Activated CD8-positive, alpha-beta T cell treated with anti-CD3 and anti-CD28 coated beads, Interleukin-2, amount 10 ng/mL, durations not matched to agents 7 days and 5 days (primary cell): ENCODE measurements at regions not wholly inside any gene's neighbourhood (a gene's known extent, or its start where the extent isn't known, plus 50 kb on each side); places are given as distances from the start of the nearest gene placed in this dataset.

Experiments used
- ATAC-seq: fragments of 150-1000 bp; cut with Tn5 transposase; one replicate; pipeline ENCODE4 v1.10.0; 2021; ENCODE audit warnings: moderate library complexity
- CTCF ChIA-PET: fragments of 350-600 bp; sonication (Branson Sonifier 250); formaldehyde crosslinking; loops from one replicate; lab custom pipeline; 2021; ENCODE audit warnings: antibody characterized with exemption; lab: Charles Lee
- POLR2A ChIA-PET: fragments of 350-600 bp; sonication (Branson Sonifier 250); formaldehyde crosslinking; loops from one replicate; lab custom pipeline; 2021; ENCODE audit warnings: antibody characterized with exemption; lab: Charles Lee
- DNase-seq: peaks from one replicate; pipeline ENCODE4 v3.0.0-alpha.2; 2020
- H3K27ac Mint-ChIP-seq: one replicate; pipeline ENCODE4 v1.8.0; 2021; ENCODE audit warnings: mild to moderate bottlenecking, mixed read lengths
- H3K27me3 Mint-ChIP-seq: one replicate; pipeline ENCODE4 v1.8.0; 2021; ENCODE audit warnings: low read depth, mixed read lengths
- H3K36me3 Mint-ChIP-seq: one replicate; pipeline ENCODE4 v1.8.0; 2021; ENCODE audit warnings: low read depth, mixed read lengths
- H3K4me1 Mint-ChIP-seq: one replicate; pipeline ENCODE4 v1.8.0; 2021; ENCODE audit warnings: low read depth, mixed read lengths
- H3K4me3 Mint-ChIP-seq: one replicate; pipeline ENCODE4 v1.8.0; 2021; ENCODE audit warnings: mild to moderate bottlenecking, mixed read lengths
- H3K9me3 Mint-ChIP-seq: one replicate; pipeline ENCODE4 v1.8.0; 2022; ENCODE audit warnings: mixed read lengths; ENCODE audit not compliant: insufficient read depth

GRCh38 chr18:68519336-68519735 lies 195.6 kb downstream of the TMX3 start:
- Mint-ChIP-seq H3K27ac (no peak overlapping the region), H3K9me3 (no peaks in the 10 kb centered on the region), H3K4me3 (no peak overlapping the region), H3K4me1 (no peaks in the 10 kb centered on the region), H3K27me3 (no peaks in the 10 kb centered on the region), H3K36me3 (no peaks in the 10 kb centered on the region)
- DNase-seq (no peak), ATAC-seq (no peak)
- POLR2A ChIA-PET = no interaction called here
- CTCF ChIA-PET = no interaction called here

- no peak overlapping the region for H3K27ac Mint-ChIP-seq
- POLR2A ChIA-PET = no interaction called here
- no peaks in the 10 kb centered on the region for H3K4me1 Mint-ChIP-seq
- no peak for ATAC-seq
- DNase-seq = no peak
- no peak overlapping the region for H3K4me3 Mint-ChIP-seq
- H3K9me3 Mint-ChIP-seq = no peaks in the 10 kb centered on the region
- H3K27me3 Mint-ChIP-seq = no peaks in the 10 kb centered on the region
- H3K36me3 Mint-ChIP-seq = no peaks in the 10 kb centered on the region
- CTCF ChIA-PET = no interaction called here
Observed at GRCh38 chr18:68509902-68510301, 205.0 kb downstream of the TMX3 start.

GRCh38 chr18:68507781-68508180 lies 207.1 kb downstream of the TMX3 start:
- Mint-ChIP-seq H3K4me1 (no peaks in the 10 kb centered on the region), H3K36me3 (no peaks in the 10 kb centered on the region), H3K9me3 (no peaks in the 10 kb centered on the region), H3K4me3 (no peak overlapping the region), H3K27me3 (no peaks in the 10 kb centered on the region), H3K27ac (no peak overlapping the region)
- CTCF ChIA-PET = no interaction called here
- POLR2A ChIA-PET = no interaction called here
- DNase-seq = no peak
- ATAC-seq = no peak

GRCh38 chr18:68505178-68505574 lies 209.7 kb downstream of the TMX3 start:
- ChIA-PET CTCF (no interaction called here), POLR2A (no interaction called here)
- DNase-seq (no peak), ATAC-seq (no peak)
- Mint-ChIP-seq H3K27me3 (no peaks in the 10 kb centered on the region), H3K9me3 (no peaks in the 10 kb centered on the region), H3K27ac (no peak overlapping the region), H3K4me3 (no peak overlapping the region), H3K4me1 (no peaks in the 10 kb centered on the region), H3K36me3 (no peaks in the 10 kb centered on the region)

GRCh38 chr18:68504441-68505177 lies 210.3 kb downstream of the TMX3 start:
- no peaks in the 10 kb centered on the region for H3K27me3 Mint-ChIP-seq

GRCh38 chr18:68500556-68500955 lies 214.4 kb downstream of the TMX3 start:
- POLR2A ChIA-PET = no interaction called here
- no peaks in the 10 kb centered on the region for H3K4me1 Mint-ChIP-seq
- ATAC-seq = no peak
- no peaks in the 10 kb centered on the region for H3K27me3 Mint-ChIP-seq
- no peaks in the 10 kb centered on the region for H3K36me3 Mint-ChIP-seq
- CTCF ChIA-PET = no interaction called here
- H3K9me3 Mint-ChIP-seq = no peaks in the 10 kb centered on the region
- H3K27ac Mint-ChIP-seq = no peak overlapping the region
- H3K4me3 Mint-ChIP-seq = no peak overlapping the region
- DNase-seq = no peak

More at GRCh38 chr18:68504441-68505177, 210.3 kb downstream of the TMX3 start:
- H3K4me1 Mint-ChIP-seq = no peaks in the 10 kb centered on the region
- ChIA-PET CTCF (no interaction called here), POLR2A (no interaction called here)
- no peaks in the 10 kb centered on the region for H3K36me3 Mint-ChIP-seq
- DNase-seq (no peak), ATAC-seq (no peak)
- no peak overlapping the region for H3K27ac Mint-ChIP-seq
- H3K9me3 Mint-ChIP-seq = no peaks in the 10 kb centered on the region
- H3K4me3 Mint-ChIP-seq = no peak overlapping the region

GRCh38 chr18:68499141-68499540 lies 215.8 kb downstream of the TMX3 start:
- ChIA-PET POLR2A (no interaction called here), CTCF (no interaction called here)
- no peak overlapping the region for H3K27ac Mint-ChIP-seq
- no peak for ATAC-seq
- no peak overlapping the region for H3K4me3 Mint-ChIP-seq
- H3K27me3 Mint-ChIP-seq = no peaks in the 10 kb centered on the region
- H3K4me1 Mint-ChIP-seq = no peaks in the 10 kb centered on the region
- no peaks in the 10 kb centered on the region for H3K9me3 Mint-ChIP-seq
- no peaks in the 10 kb centered on the region for H3K36me3 Mint-ChIP-seq
- DNase-seq = no peak

- Mint-ChIP-seq H3K36me3 (no peaks in the 10 kb centered on the region), H3K27ac (no peak overlapping the region), H3K9me3 (no peaks in the 10 kb centered on the region), H3K4me3 (no peak overlapping the region), H3K27me3 (no peaks in the 10 kb centered on the region), H3K4me1 (no peaks in the 10 kb centered on the region)
- ATAC-seq = no peak
- CTCF ChIA-PET = no interaction called here
- POLR2A ChIA-PET = no interaction called here
- no peak for DNase-seq
Observed at GRCh38 chr18:68498636-68499035, 216.3 kb downstream of the TMX3 start.

- ATAC-seq = no peak
- CTCF ChIA-PET = no interaction called here
- H3K4me3 Mint-ChIP-seq = no peak overlapping the region
Observed at GRCh38 chr18:68498185-68498584, 216.7 kb downstream of the TMX3 start.

GRCh38 chr18:68494802-68495581 lies 219.9 kb downstream of the TMX3 start:
- Mint-ChIP-seq H3K9me3 (no peaks in the 10 kb centered on the region), H3K27ac (no peak overlapping the region), H3K36me3 (no peaks in the 10 kb centered on the region), H3K4me3 (no peak overlapping the region), H3K4me1 (no peaks in the 10 kb centered on the region), H3K27me3 (no peaks in the 10 kb centered on the region)
- DNase-seq = no peak
- CTCF ChIA-PET = no interaction called here
- POLR2A ChIA-PET = no interaction called here
- no peak for ATAC-seq

More at GRCh38 chr18:68498185-68498584, 216.7 kb downstream of the TMX3 start:
- DNase-seq = no peak
- POLR2A ChIA-PET = no interaction called here
- no peaks in the 10 kb centered on the region for H3K9me3 Mint-ChIP-seq
- H3K36me3 Mint-ChIP-seq = no peaks in the 10 kb centered on the region
- no peaks in the 10 kb centered on the region for H3K27me3 Mint-ChIP-seq
- no peaks in the 10 kb centered on the region for H3K4me1 Mint-ChIP-seq
- H3K27ac Mint-ChIP-seq = no peak overlapping the region

GRCh38 chr18:68489013-68489792 lies 225.7 kb downstream of the TMX3 start:
- Mint-ChIP-seq H3K4me1 (no peaks in the 10 kb centered on the region), H3K27me3 (no peaks in the 10 kb centered on the region), H3K27ac (no peak overlapping the region), H3K4me3 (no peak overlapping the region), H3K9me3 (no peaks in the 10 kb centered on the region), H3K36me3 (no peaks in the 10 kb centered on the region)
- no peak for DNase-seq
- CTCF ChIA-PET = no interaction called here
- POLR2A ChIA-PET = no interaction called here
- ATAC-seq = no peak

- Mint-ChIP-seq H3K36me3 (no peaks in the 10 kb centered on the region), H3K4me3 (no peak overlapping the region), H3K27me3 (no peaks in the 10 kb centered on the region), H3K4me1 (no peaks in the 10 kb centered on the region), H3K9me3 (no peaks in the 10 kb centered on the region), H3K27ac (no peak overlapping the region)
- no peak for ATAC-seq
- CTCF ChIA-PET = no interaction called here
- no peak for DNase-seq
- POLR2A ChIA-PET = no interaction called here
Observed at GRCh38 chr18:68484241-68484640, 230.7 kb downstream of the TMX3 start.
